ES-I3 (cell line): ENCODE measurements at regions not wholly inside any gene's neighbourhood (a gene's known extent, or its start where the extent isn't known, plus 50 kb on each side); places are given as distances from the start of the nearest gene placed in this dataset.

Source experiments
- H3K36me3 ChIP-seq: 2 replicates; pipeline ENCODE4 v1.6.1; 2013; ENCODE audit warnings: mild to moderate bottlenecking, low read length, control low read depth, moderate library complexity; ENCODE audit not compliant: insufficient read depth
- H3K4me1 ChIP-seq: 2 replicates; pipeline ENCODE4 v1.6.1; 2013; ENCODE audit warnings: mild to moderate bottlenecking, control low read depth, low read length; ENCODE audit not compliant: insufficient read depth
- H3K9ac ChIP-seq: 2 replicates; pipeline ENCODE4 v1.6.1; 2013; ENCODE audit warnings: low read depth, mild to moderate bottlenecking, low read length, moderate library complexity
- H3K9me3 ChIP-seq: 2 replicates; pipeline ENCODE4 v1.6.1; 2013; ENCODE audit warnings: mild to moderate bottlenecking, low read length, moderate library complexity; ENCODE audit not compliant: control insufficient read depth, insufficient read depth

- H3K36me3 ChIP-seq: no peaks in the 10 kb centered on the region
These were observed 80.0 kb upstream of the PREP start for GRCh38 chr6:105482921-105483320.

GRCh38 chr6:105482227-105482844 lies 79.5 kb upstream of the PREP start:
- H3K9ac ChIP-seq: no peak overlapping the region
- H3K36me3 ChIP-seq: no peaks in the 10 kb centered on the region
- H3K4me1 ChIP-seq: no peaks in the 10 kb centered on the region
- no peaks in the 10 kb centered on the region for H3K9me3 ChIP-seq

More at GRCh38 chr6:105482921-105483320, 80.0 kb upstream of the PREP start:
- no peaks in the 10 kb centered on the region for H3K9me3 ChIP-seq
- H3K4me1 ChIP-seq: peaks cover under 1% of the 10 kb centered on the region; the same call in 1 of the 2 replicates
- no peak overlapping the region for H3K9ac ChIP-seq

DNA sequence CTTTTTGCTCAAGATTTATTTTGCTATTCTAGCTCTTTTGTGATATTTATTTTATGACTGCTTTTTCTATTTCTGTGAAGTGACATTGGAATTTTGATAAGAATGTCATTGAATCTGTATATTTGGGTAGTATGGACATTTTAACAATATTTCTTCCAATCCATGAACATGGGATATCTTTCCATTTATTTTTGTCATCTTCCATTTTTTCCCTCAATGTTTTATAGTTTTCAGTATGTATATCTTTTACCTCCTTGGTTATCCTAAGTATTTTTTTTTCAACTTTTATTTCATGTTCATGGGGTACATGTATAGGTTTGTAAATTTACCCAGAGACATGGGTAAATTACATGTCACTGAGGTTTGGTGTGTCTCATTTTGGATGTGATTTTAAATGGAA lies 74.1 kb upstream of the PREP start:
- no peaks in the 10 kb centered on the region for H3K4me1 ChIP-seq
- no peak overlapping the region for H3K9ac ChIP-seq
- no peaks in the 10 kb centered on the region for H3K36me3 ChIP-seq
- H3K9me3 ChIP-seq: no peaks in the 10 kb centered on the region

GRCh38 chr6:105474234-105474633 lies 71.4 kb upstream of the PREP start:
- no peaks in the 10 kb centered on the region for H3K9me3 ChIP-seq
- H3K36me3 ChIP-seq: no peaks in the 10 kb centered on the region
- H3K9ac ChIP-seq: no peak overlapping the region
- 0 out of 2 replicates have a peak, but pooled peaks cover 3% of the 10 kb centered on the region for H3K4me1 ChIP-seq

- H3K9me3 ChIP-seq: peaks cover 7% of the 10 kb centered on the region
- H3K36me3 ChIP-seq: no peaks in the 10 kb centered on the region
- 0 out of 2 replicates have a peak, but pooled peaks cover 3% of the 10 kb centered on the region for H3K4me1 ChIP-seq
- H3K9ac ChIP-seq: no peak overlapping the region
These were observed 67.1 kb upstream of the PREP start for GRCh38 chr6:105469946-105470345.

DNA sequence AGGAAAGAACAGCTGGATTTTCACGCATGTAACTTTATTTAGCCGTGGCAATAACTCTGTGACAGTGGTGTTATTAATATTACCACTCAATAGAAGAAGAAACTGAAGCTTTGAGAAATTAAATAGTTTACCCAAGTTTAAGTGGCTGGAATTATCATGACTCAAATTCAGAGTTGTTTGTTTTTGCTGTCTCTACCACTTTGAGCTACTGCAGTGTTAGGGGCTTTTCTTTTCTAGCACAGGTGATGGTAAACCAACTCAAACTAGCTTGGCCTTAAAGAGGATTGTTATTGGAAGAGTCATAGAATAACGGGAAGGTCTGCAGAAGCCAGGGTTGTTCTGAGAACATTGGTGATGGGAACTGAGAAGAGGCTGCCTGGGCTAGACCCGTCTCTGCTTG lies 66.0 kb upstream of the PREP start:
- no peaks in the 10 kb centered on the region for H3K36me3 ChIP-seq
- H3K4me1 ChIP-seq: 0 out of 2 replicates have a peak, but pooled peaks cover 3% of the 10 kb centered on the region
- peaks cover 7% of the 10 kb centered on the region for H3K9me3 ChIP-seq
- H3K9ac ChIP-seq: no peak overlapping the region

DNA sequence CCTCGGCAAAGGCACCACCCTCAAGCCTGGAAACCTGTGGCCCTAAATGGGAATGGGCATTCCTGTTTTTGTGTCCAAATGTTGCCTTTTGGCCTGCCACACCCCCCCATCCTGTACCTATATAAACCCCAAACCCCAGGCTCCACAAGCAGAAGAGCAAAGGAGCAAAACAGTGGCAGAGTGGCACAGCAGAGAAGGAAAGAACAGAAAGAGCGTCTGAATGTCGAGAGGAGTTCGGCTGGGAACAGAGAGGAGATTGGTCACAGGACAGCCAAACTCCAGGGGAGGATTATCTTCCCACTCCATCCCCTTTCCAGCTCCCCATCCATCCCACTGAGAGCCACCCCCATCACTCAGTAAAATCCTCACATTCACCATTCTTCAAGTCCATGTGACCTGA lies 58.0 kb upstream of the PREP start:
- Histone ChIP-seq H3K36me3 (no peaks in the 10 kb centered on the region), H3K4me1 (no peaks in the 10 kb centered on the region), H3K9me3 (peaks cover 3% of the 10 kb centered on the region), H3K9ac (no peak overlapping the region)

DNA sequence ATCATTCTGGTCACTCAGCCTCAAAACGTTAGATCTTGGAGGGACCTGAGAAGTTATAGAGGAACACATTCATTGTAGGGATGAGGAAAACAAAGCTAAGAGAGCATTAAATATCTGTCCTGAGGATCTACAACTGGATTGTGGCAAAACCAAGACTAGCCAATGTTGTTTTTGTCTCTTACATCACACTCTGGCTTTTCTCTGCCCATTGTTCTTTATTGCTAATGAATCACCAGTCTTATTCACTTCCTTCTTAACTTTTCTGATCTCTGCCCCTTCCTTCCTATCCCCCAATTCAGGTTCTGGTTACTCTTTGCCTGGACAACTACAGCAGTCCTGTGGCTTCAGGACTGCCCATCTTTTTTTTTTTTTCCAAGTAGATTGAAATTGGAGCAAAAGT lies 57.0 kb upstream of the PREP start:
- Histone ChIP-seq H3K4me1 (no peaks in the 10 kb centered on the region), H3K9ac (no peak overlapping the region), H3K9me3 (no peaks in the 10 kb centered on the region; the same call in none of the 2 replicates), H3K36me3 (no peaks in the 10 kb centered on the region)

- Histone ChIP-seq H3K4me1 (peaks cover 5% of the 10 kb centered on the region; the same call in 1 of the 2 replicates), H3K36me3 (no peaks in the 10 kb centered on the region), H3K9ac (no peak overlapping the region), H3K9me3 (no peaks in the 10 kb centered on the region; the same call in 1 of the 2 replicates)
These were observed 56.2 kb upstream of the PREP start for GRCh38 chr6:105459049-105459448.

DNA sequence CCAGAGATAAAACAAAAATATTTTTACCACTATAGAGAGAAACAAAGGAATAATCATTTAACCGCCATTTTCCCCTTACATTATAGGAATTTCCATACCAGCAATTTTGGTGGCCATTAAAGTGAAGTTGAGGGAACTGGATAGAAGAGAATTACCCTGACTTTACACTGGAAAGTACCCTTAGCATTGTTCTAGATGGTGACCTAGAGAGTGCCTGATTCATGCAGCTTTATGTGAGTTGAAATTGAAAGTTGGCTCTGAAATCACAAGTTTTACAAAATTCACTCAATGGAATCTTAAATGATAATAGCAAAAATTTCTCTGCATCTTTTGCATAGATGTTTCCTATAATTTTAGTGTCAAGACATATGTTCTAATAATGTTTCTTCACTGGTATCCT lies 55.7 kb upstream of the PREP start:
- H3K9ac ChIP-seq: no peak overlapping the region

GRCh38 chr6:105458084-105458483 lies 55.2 kb upstream of the PREP start:
- Histone ChIP-seq H3K9me3 (no peaks in the 10 kb centered on the region; the same call in 1 of the 2 replicates), H3K36me3 (no peaks in the 10 kb centered on the region), H3K9ac (no peak overlapping the region), H3K4me1 (peaks cover 10% of the 10 kb centered on the region; the same call in 1 of the 2 replicates)

More for the DNA sequence above, 55.7 kb upstream of the PREP start:
- Histone ChIP-seq H3K4me1 (peaks cover 6% of the 10 kb centered on the region; the same call in 1 of the 2 replicates), H3K9me3 (no peaks in the 10 kb centered on the region; the same call in 1 of the 2 replicates), H3K36me3 (no peaks in the 10 kb centered on the region)

DNA sequence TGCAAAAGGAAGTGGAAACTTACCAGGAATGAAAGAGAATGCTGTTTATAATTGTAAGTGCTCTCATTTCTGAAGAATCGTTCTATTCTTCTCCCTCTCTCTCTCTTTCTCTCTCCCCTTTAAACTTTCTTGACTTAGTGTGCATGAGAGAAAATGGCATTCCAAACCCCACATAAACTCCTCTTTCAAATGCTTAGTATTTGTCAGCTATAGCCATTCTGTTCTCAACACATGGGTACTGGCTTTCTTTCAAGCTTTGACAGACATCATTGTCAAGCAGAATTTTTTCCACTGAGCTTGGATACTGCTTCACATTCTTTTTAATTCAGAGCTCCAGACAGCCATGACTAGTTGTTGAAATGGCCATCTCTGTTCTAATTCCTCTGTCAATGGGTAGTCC lies 51.1 kb upstream of the PREP start:
- Histone ChIP-seq H3K36me3 (no peaks in the 10 kb centered on the region), H3K4me1 (peaks cover 10% of the 10 kb centered on the region; the same call in 1 of the 2 replicates), H3K9me3 (no peaks in the 10 kb centered on the region; the same call in 1 of the 2 replicates), H3K9ac (no peak overlapping the region)

GRCh38 chr6:105452924-105453756 lies 50.3 kb upstream of the PREP start:
- peaks cover 10% of the 10 kb centered on the region; the same call in 1 of the 2 replicates for H3K4me1 ChIP-seq
- no peak overlapping the region for H3K9ac ChIP-seq
- H3K36me3 ChIP-seq: no peaks in the 10 kb centered on the region
- no peaks in the 10 kb centered on the region; the same call in 1 of the 2 replicates for H3K9me3 ChIP-seq
